Panc1 (cell line): ENCODE measurements at regions not wholly inside any gene's neighbourhood (a gene's known extent, or its start where the extent isn't known, plus 50 kb on each side); places are given as distances from the start of the nearest gene placed in this dataset.

Source experiments
- POLR2AphosphoS5 ChIP-seq: IDR thresholded peaks from 2 replicates; pipeline ENCODE4 v1.6.1; 2012; ENCODE audit warnings: mild to moderate bottlenecking, low read depth, low read length, moderate library complexity
- TCF7L2 ChIP-seq: IDR thresholded peaks from 2 replicates; pipeline ENCODE4 v1.6.1; 2011; ENCODE audit warnings: mild to moderate bottlenecking, low read depth, low read length, inconsistent platforms
- TF ChIP-seq, protein P1 (sequence below): fragments of 450-650 bp; IDR thresholded peaks from 2 replicates; pipeline ENCODE4 v1.5.1; 2017; ENCODE audit warnings: mild to moderate bottlenecking
- TF ChIP-seq, protein P2 (sequence below), 2 experiments: IDR thresholded peaks; 2 replicates each; pipeline ENCODE4 v1.6.1; 2011 to 2012; ENCODE audit warnings: low read depth in 2 of 2, control low read depth in 1 of 2, low read length in 1 of 2, mild to moderate bottlenecking in 1 of 2, moderate library complexity in 1 of 2; ENCODE audit not compliant: insufficient read depth in 1 of 2

DNA sequence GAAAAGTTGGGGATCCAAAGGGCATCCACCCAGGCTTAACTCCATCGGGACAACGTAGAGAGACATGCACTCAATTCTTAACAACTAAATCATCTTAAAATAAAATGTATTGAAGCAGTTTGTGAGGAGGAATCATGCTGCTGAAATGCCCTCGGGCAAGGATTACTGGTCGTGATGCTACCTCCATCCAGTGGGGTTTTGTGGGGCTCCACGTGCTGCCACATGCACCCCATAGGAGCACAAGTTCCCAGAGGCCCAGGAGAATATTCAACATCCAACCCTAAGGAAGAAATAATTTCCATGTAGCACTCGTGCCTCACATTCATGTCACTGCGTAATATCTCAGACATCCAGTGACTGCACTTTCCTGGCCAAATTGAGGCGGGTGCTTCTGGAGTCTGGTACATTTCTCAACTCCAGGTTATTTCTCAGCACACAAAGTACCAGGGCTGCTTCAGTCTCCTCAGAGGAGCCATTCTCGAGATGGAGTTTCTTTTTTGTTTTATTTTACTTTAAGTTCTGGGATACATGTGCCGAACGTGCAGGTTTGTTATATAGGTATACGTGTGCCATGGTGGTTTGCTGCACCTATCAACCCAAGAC, 429.8 kb downstream of the FOXO1 start:
- TF ChIP-seq, protein P1, sequence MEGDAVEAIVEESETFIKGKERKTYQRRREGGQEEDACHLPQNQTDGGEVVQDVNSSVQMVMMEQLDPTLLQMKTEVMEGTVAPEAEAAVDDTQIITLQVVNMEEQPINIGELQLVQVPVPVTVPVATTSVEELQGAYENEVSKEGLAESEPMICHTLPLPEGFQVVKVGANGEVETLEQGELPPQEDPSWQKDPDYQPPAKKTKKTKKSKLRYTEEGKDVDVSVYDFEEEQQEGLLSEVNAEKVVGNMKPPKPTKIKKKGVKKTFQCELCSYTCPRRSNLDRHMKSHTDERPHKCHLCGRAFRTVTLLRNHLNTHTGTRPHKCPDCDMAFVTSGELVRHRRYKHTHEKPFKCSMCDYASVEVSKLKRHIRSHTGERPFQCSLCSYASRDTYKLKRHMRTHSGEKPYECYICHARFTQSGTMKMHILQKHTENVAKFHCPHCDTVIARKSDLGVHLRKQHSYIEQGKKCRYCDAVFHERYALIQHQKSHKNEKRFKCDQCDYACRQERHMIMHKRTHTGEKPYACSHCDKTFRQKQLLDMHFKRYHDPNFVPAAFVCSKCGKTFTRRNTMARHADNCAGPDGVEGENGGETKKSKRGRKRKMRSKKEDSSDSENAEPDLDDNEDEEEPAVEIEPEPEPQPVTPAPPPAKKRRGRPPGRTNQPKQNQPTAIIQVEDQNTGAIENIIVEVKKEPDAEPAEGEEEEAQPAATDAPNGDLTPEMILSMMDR: no peak
- TF ChIP-seq POLR2AphosphoS5 (no peak), TCF7L2 (no peak)
- TF ChIP-seq, protein P2, sequence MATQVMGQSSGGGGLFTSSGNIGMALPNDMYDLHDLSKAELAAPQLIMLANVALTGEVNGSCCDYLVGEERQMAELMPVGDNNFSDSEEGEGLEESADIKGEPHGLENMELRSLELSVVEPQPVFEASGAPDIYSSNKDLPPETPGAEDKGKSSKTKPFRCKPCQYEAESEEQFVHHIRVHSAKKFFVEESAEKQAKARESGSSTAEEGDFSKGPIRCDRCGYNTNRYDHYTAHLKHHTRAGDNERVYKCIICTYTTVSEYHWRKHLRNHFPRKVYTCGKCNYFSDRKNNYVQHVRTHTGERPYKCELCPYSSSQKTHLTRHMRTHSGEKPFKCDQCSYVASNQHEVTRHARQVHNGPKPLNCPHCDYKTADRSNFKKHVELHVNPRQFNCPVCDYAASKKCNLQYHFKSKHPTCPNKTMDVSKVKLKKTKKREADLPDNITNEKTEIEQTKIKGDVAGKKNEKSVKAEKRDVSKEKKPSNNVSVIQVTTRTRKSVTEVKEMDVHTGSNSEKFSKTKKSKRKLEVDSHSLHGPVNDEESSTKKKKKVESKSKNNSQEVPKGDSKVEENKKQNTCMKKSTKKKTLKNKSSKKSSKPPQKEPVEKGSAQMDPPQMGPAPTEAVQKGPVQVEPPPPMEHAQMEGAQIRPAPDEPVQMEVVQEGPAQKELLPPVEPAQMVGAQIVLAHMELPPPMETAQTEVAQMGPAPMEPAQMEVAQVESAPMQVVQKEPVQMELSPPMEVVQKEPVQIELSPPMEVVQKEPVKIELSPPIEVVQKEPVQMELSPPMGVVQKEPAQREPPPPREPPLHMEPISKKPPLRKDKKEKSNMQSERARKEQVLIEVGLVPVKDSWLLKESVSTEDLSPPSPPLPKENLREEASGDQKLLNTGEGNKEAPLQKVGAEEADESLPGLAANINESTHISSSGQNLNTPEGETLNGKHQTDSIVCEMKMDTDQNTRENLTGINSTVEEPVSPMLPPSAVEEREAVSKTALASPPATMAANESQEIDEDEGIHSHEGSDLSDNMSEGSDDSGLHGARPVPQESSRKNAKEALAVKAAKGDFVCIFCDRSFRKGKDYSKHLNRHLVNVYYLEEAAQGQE (IDR thresholded peaks at IDR 0.05; ENCODE audit: insufficient read depth in 1 of 2, low read depth in 2 of 2, low read length in 1 of 2): no peak
